Neural progenitor cell (in vitro differentiated cells): ENCODE measurements at regions not wholly inside any gene's neighbourhood (a gene's known extent, or its start where the extent isn't known, plus 50 kb on each side); places are given as distances from the start of the nearest gene placed in this dataset.

Experiments used
- CTCF ChIP-seq: fragments of 200-600 bp; sonication (generic); IDR thresholded peaks from 2 replicates; pipeline ENCODE4 v1.5.1; 2017; ENCODE audit warnings: antibody characterized with exemption, mild to moderate bottlenecking
- EZH2 ChIP-seq: fragments of 200-600 bp; sonication (generic); IDR thresholded peaks from 2 replicates; pipeline ENCODE4 v1.6.1; 2017; ENCODE audit warnings: antibody characterized with exemption, mild to moderate bottlenecking, moderate library complexity
- EZH2phosphoT487 ChIP-seq: fragments of 200-600 bp; sonication (generic); IDR thresholded peaks from 2 replicates; pipeline ENCODE4 v1.6.1; 2017; ENCODE audit warnings: antibody characterized with exemption

- TF ChIP-seq EZH2 = no peak
- no peak for TF ChIP-seq CTCF
- no peak for TF ChIP-seq EZH2phosphoT487
Measured at GRCh38 chr11:20293531-20293930, 70.0 kb upstream of the HTATIP2 start.
